Activated B cell treated with CpG ODN at 0.5 μM for 24 hours (primary cell): ENCODE measurements at regions not wholly inside any gene's neighbourhood (a gene's known extent, or its start where the extent isn't known, plus 50 kb on each side); places are given as distances from the start of the nearest gene placed in this dataset.

Source experiments
- ATAC-seq: fragments of 200-7000 bp; cut with Tn5 transposase; one replicate; pipeline ENCODE4 v1.10.0; 2021; ENCODE audit warnings: low read depth, mild to moderate bottlenecking, moderate library complexity
- CTCF ChIA-PET: fragments of 350-600 bp; sonication (Branson Sonifier 250); formaldehyde crosslinking; loops from one replicate; lab custom pipeline; 2021; ENCODE audit warnings: antibody characterized with exemption; lab: Charles Lee
- POLR2A ChIA-PET: fragments of 350-600 bp; sonication (Branson Sonifier 250); formaldehyde crosslinking; loops from one replicate; lab custom pipeline; 2021; ENCODE audit warnings: antibody characterized with exemption; lab: Charles Lee
- DNase-seq: peaks from one replicate; pipeline ENCODE4 v3.0.0; 2022
- H3K27ac Mint-ChIP-seq: one replicate; pipeline ENCODE4 v1.8.0; 2020; ENCODE audit warnings: mixed read lengths
- H3K27me3 Mint-ChIP-seq: one replicate; pipeline ENCODE4 v1.8.0; 2021; ENCODE audit warnings: mixed read lengths
- H3K36me3 Mint-ChIP-seq: one replicate; pipeline ENCODE4 v1.8.0; 2021; ENCODE audit warnings: low read depth, mixed read lengths
- H3K4me1 Mint-ChIP-seq: one replicate; pipeline ENCODE4 v1.8.0; 2021; ENCODE audit warnings: mixed read lengths
- H3K4me3 Mint-ChIP-seq: one replicate; pipeline ENCODE4 v1.8.0; 2020; ENCODE audit warnings: mild to moderate bottlenecking, mixed read lengths
- H3K9me3 Mint-ChIP-seq: one replicate; pipeline ENCODE4 v1.8.0; 2020; ENCODE audit warnings: mixed read lengths
- intact Hi-C: fragments of 100-400 bp; cut with micrococcal nuclease; formaldehyde crosslinking; loops from one replicate; pipeline ENCODE4 v1.15.1; 2024
- TF ChIP-seq, protein P1 (sequence below): fragments of 200-600 bp; IDR thresholded peaks from one replicate; pipeline ENCODE4 v1.8.0; 2022; ENCODE audit warnings: antibody characterized with exemption, mild to moderate bottlenecking

DNA sequence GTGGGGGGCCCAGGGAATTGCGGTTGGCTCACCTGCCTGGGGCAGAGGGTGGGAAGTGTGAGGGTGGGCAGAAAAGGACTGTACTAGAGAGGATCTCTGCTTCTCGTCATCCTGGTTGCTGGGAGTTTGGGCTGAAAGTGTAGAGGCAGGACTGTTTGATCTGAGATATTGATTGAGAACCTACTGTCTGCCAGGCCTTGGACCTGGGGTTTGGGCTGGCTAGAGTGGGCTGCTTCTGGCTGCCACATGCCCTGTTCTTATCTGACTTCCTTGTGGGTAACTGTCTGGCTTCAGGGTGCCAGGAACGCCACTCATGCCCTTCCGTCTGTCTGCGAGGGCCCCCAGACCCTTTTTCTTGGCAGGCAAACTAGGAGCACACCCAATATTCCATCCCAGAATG is 200.9 kb downstream of the FOXD2 start:
- intact Hi-C loops = no loop called here
- Mint-ChIP-seq H3K36me3 (no peaks in the 10 kb centered on the region), H3K4me1 (no peaks in the 10 kb centered on the region), H3K27me3 (peaks cover 11% of the 10 kb centered on the region), H3K4me3 (no peak overlapping the region), H3K9me3 (no peaks in the 10 kb centered on the region), H3K27ac (no peak overlapping the region)
- ATAC-seq (no peak), DNase-seq (no peak)
- POLR2A ChIA-PET = no interaction called here
- CTCF ChIA-PET = no interaction called here
- TF ChIP-seq, protein P1, sequence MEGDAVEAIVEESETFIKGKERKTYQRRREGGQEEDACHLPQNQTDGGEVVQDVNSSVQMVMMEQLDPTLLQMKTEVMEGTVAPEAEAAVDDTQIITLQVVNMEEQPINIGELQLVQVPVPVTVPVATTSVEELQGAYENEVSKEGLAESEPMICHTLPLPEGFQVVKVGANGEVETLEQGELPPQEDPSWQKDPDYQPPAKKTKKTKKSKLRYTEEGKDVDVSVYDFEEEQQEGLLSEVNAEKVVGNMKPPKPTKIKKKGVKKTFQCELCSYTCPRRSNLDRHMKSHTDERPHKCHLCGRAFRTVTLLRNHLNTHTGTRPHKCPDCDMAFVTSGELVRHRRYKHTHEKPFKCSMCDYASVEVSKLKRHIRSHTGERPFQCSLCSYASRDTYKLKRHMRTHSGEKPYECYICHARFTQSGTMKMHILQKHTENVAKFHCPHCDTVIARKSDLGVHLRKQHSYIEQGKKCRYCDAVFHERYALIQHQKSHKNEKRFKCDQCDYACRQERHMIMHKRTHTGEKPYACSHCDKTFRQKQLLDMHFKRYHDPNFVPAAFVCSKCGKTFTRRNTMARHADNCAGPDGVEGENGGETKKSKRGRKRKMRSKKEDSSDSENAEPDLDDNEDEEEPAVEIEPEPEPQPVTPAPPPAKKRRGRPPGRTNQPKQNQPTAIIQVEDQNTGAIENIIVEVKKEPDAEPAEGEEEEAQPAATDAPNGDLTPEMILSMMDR = no peak

DNA sequence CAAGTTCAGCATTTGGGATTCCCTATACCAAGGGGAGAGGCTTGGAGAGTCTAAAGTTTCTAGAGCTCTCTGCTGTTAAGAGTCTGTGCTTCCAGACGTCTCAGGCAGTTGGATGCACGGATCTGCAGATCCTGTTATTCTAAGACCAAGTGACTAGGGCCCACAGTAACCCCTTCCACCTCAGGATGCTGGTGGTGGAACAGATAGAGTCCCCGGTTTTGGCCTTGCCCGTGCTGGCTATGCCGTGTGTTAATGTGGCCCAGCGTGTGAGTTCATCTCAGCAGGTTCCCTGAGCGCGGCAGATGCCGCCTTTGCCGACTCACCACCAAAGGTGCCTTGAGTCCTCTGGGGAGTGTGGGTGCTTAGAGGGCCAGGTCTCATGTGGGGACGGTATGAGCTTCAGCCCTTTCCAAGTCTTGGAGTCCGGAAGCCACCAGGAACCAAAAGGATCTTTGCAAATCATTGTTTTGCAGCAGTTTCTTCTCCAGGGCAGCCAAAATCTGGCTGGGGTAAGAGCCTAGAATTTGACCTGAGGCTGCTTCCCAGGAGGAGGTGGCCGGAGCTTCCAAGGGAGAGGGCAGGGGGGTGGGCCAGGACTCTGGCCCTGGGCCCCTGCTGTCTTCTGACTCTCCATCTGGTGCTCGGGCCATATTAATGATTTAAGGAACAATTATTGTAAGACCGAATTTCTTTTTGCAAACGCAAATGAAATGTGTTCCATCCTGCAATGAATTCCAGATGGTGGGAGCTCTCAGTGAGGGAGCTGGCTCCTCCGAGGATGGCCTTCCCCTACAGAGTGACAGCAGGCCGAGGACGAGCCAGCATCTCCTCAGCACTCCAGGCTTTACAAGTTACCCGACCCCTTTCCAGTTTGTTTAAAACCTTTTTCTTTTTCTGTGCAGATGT is 205.7 kb downstream of the FOXD2 start:
- TF ChIP-seq, protein P1 = no peak
- no peaks in the 10 kb centered on the region for H3K36me3 Mint-ChIP-seq

DNA sequence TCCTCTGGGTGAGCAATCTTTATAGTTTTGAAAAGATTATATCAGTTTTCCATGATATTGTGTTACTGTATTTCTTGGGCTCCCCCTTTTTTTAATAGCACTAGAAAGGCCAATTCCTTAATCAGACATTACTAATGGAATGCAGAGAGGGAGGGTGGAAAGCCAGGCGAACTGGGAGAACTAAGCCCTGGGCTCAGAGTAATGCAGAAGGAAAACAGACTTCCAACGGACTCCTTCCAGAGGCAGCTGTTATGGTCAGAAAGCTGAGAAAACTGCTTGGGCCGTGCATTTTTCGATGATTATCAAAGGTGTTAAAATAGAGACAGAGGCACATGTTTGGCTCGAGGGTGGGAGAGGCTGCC is 206.3 kb downstream of the FOXD2 start:
- intact Hi-C loops = no loop called here
- Mint-ChIP-seq H3K4me1 (no peaks in the 10 kb centered on the region), H3K27me3 (peaks cover 8% of the 10 kb centered on the region), H3K27ac (no peak overlapping the region), H3K36me3 (no peaks in the 10 kb centered on the region), H3K9me3 (no peaks in the 10 kb centered on the region), H3K4me3 (no peak overlapping the region)
- ChIA-PET CTCF (no interaction called here), POLR2A (no interaction called here)
- TF ChIP-seq, protein P1 = no peak
- DNase-seq (no peak), ATAC-seq (no peak)

More for the DNA sequence above, 205.7 kb downstream of the FOXD2 start:
- intact Hi-C loops = no loop called here
- no peak for DNase-seq
- no peak overlapping the region for H3K27ac Mint-ChIP-seq
- no peak overlapping the region for H3K4me3 Mint-ChIP-seq
- CTCF ChIA-PET = no interaction called here
- peaks cover 8% of the 10 kb centered on the region for H3K27me3 Mint-ChIP-seq
- no peak for ATAC-seq
- no peaks in the 10 kb centered on the region for H3K4me1 Mint-ChIP-seq
- POLR2A ChIA-PET = no interaction called here
- H3K9me3 Mint-ChIP-seq = no peaks in the 10 kb centered on the region

DNA sequence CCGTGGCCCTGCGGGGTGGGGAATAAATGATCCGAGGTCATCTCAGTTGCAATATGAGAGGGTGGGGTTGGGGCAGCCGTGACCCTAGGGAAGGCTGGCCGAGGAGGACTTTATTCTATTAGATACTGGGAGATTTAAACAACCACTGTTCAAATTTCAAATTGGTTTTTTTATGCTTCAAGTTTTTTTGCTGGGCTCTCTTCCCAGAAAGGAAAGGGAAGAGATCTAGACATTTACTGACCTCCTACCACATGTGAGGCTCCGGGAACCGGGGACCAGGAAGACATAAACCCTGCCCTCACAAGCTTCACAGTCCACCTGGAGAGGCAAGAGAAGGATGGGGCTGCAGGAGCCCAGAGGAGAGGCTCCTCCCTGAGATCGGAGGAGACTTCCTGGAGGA is 207.3 kb downstream of the FOXD2 start:
- Mint-ChIP-seq H3K4me3 (no peak overlapping the region), H3K4me1 (no peaks in the 10 kb centered on the region), H3K36me3 (no peaks in the 10 kb centered on the region), H3K27ac (no peak overlapping the region), H3K9me3 (no peaks in the 10 kb centered on the region), H3K27me3 (peaks cover 8% of the 10 kb centered on the region)
- ChIA-PET POLR2A (no interaction called here), CTCF (no interaction called here)
- intact Hi-C loops = no loop called here
- TF ChIP-seq, protein P1 = no peak
- ATAC-seq = no peak
- DNase-seq = no peak

DNA sequence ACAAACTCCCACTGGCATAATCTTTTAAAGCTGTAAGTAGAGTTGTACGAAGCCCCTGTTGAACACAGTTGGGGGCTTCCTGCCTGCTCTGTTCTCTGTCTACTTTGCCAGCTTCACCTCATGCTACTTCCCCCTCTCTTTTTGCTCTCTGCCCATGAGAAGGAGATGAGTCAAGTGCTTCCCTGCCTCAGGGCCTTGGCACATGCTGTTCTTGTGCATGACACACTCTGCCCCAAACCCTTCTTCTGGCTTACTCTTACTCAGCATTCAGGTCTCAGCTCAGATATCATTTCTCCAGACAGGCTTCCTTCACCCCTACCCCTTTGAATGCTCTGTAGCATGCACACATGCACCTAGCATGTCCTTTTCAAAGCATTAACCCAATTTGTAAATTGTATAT is 208.8 kb downstream of the FOXD2 start:
- Mint-ChIP-seq H3K27ac (no peak overlapping the region), H3K36me3 (no peaks in the 10 kb centered on the region), H3K9me3 (no peaks in the 10 kb centered on the region), H3K4me1 (no peaks in the 10 kb centered on the region), H3K27me3 (peaks cover 5% of the 10 kb centered on the region), H3K4me3 (no peak overlapping the region)
- ChIA-PET POLR2A (no interaction called here), CTCF (no interaction called here)
- no peak for ATAC-seq
- no peak for DNase-seq
- intact Hi-C loops = no loop called here
- TF ChIP-seq, protein P1 = no peak
